A549 (cell line): ENCODE measurements at regions not wholly inside any gene's neighbourhood (a gene's known extent, or its start where the extent isn't known, plus 50 kb on each side); places are given as distances from the start of the nearest gene placed in this dataset.

Experiments
- ATAC-seq, 2 experiments: fragments of 200-7000 bp in 1 of 2; fragments of >200 bp in 1 of 2; cut with Nextera tagmentation in 1 of 2; cut with Tn5 transposase in 1 of 2; 3 replicates each; pipeline versions ENCODE4 v1.8.0 to v1.9.1; 2018 to 2020; ENCODE audit warnings: mild to moderate bottlenecking in 1 of 2, moderate library complexity in 1 of 2
- CTCF ChIA-PET: fragments of 300-600 bp; sonication (Branson Sonifier 250); formaldehyde crosslinking; extraction: SDS; loops from one replicate; lab custom pipeline; 2021; ENCODE audit warnings: antibody characterized with exemption, inconsistent platforms; lab: Yijun Ruan, JAX
- POLR2A ChIA-PET: fragments of 350-600 bp; formaldehyde crosslinking; extraction: SDS; loops from one replicate; lab custom pipeline; 2021; ENCODE audit warnings: antibody characterized with exemption, inconsistent platforms; lab: Yijun Ruan, JAX
- DNase-seq, 2 experiments: peaks; one replicate each; pipeline versions ENCODE4 v3.0.0 to v3.0.0-alpha.2; 2011 to 2016; ENCODE audit warnings: low read depth in 1 of 2, low spot score in 1 of 2
- FAIRE-seq: peaks from 2 replicates; lab custom pipeline; 2011; peaks lifted over from hg19 to GRCh38; lab: Jason Lieb, UNC
- H3K27ac ChIP-seq, 2 experiments: fragments of >200 bp; sonication (Bioruptor Twin); formaldehyde crosslinking; 3 replicates each; pipeline ENCODE4 v1.5.1; 2016 to 2017
- H3K4me1 ChIP-seq: fragments of >200 bp; sonication (Bioruptor Twin); formaldehyde crosslinking; 3 replicates; pipeline ENCODE4 v1.6.1; 2016
- H3K4me2 ChIP-seq: fragments of >200 bp; sonication (Bioruptor Twin); formaldehyde crosslinking; 3 replicates; pipeline ENCODE4 v1.6.1; 2016
- H3K4me3 ChIP-seq: fragments of >200 bp; sonication (Bioruptor Twin); formaldehyde crosslinking; 3 replicates; pipeline ENCODE4 v1.5.1; 2016
- H3K9me3 ChIP-seq: fragments of >200 bp; sonication (Bioruptor Twin); formaldehyde crosslinking; 3 replicates; pipeline ENCODE4 v1.6.1; 2016
- CBX2 ChIP-seq: fragments of 200-600 bp; sonication (generic); IDR thresholded peaks from 2 replicates; pipeline ENCODE4 v1.6.1; 2016; ENCODE audit warnings: low read depth, mild to moderate bottlenecking, borderline replicate concordance
- CEBPB ChIP-seq, 2 experiments: fragments of >200 bp in 1 of 2; sonication (Bioruptor Twin) in 1 of 2; formaldehyde crosslinking in 1 of 2; IDR thresholded peaks; 2 replicates each; pipeline ENCODE4 v1.6.1; 2012 to 2016
- CTCF ChIP-seq: fragments of >200 bp; sonication (Bioruptor Twin); formaldehyde crosslinking; IDR thresholded peaks from 3 replicates; pipeline ENCODE4 v1.5.1; 2016
- EHMT2 ChIP-seq: fragments of 200-600 bp; sonication (generic); IDR thresholded peaks from 2 replicates; pipeline ENCODE4 v1.6.1; 2016; ENCODE audit warnings: antibody characterized with exemption, low read depth, mild to moderate bottlenecking, moderate library complexity
- FOSL2 ChIP-seq, 2 experiments: fragments of 450-650 bp in 1 of 2; fragments of >200 bp in 1 of 2; sonication (Bioruptor Twin) in 1 of 2; formaldehyde crosslinking; IDR thresholded peaks; 2 replicates each; pipeline versions ENCODE4 v1.5.0 to v1.6.1; 2016 to 2020; ENCODE audit warnings: mild to moderate bottlenecking in 1 of 2, moderate library complexity in 1 of 2
- GATA3 ChIP-seq: IDR thresholded peaks from 2 replicates; pipeline ENCODE4 v1.6.1; 2012; ENCODE audit warnings: borderline replicate concordance
- HEYL ChIP-seq: fragments of 250-450 bp; sonication (Bioruptor Pico); IDR thresholded peaks from 2 replicates; pipeline ENCODE4 v1.8.0; 2021; ENCODE audit warnings: mild to moderate bottlenecking, moderate library complexity
- HMGXB4 ChIP-seq: fragments of 250-450 bp; sonication (Bioruptor Pico); IDR thresholded peaks from 2 replicates; pipeline ENCODE4 v1.5.0; 2021; ENCODE audit warnings: mild to moderate bottlenecking, moderate library complexity, borderline replicate concordance
- HOXB13 ChIP-seq: fragments of 250-450 bp; sonication (Bioruptor Pico); IDR thresholded peaks from 2 replicates; pipeline ENCODE4 v1.5.0; 2020; ENCODE audit warnings: low read depth, mild to moderate bottlenecking, moderate library complexity
- JUNB ChIP-seq: fragments of >200 bp; sonication (Bioruptor Twin); formaldehyde crosslinking; IDR thresholded peaks from 2 replicates; pipeline ENCODE4 v1.6.1; 2016
- KDM1A ChIP-seq: fragments of 200-600 bp; sonication (generic); IDR thresholded peaks from 2 replicates; pipeline ENCODE4 v1.6.1; 2016; ENCODE audit warnings: low read depth, mild to moderate bottlenecking
- MAX ChIP-seq: IDR thresholded peaks from 2 replicates; pipeline ENCODE4 v1.6.1; 2012
- MYC ChIP-seq: IDR thresholded peaks from 2 replicates; pipeline ENCODE4 v1.6.1; 2012; ENCODE audit warnings: mild to moderate bottlenecking, inconsistent platforms, low read length, improper control_type of control experiment, borderline replicate concordance
- RAD21 ChIP-seq, 2 experiments: fragments of >200 bp in 1 of 2; sonication (Bioruptor Twin) in 1 of 2; formaldehyde crosslinking in 1 of 2; IDR thresholded peaks in 1 of 2; conservative IDR thresholded peaks in 1 of 2; 2 replicates in 1 of 2; 3 replicates in 1 of 2; pipeline ENCODE4 v1.6.1; 2012 to 2018; ENCODE audit warnings: inconsistent platforms in 1 of 2
- RNF2 ChIP-seq: fragments of 200-600 bp; sonication (generic); IDR thresholded peaks from 2 replicates; pipeline ENCODE4 v1.6.1; 2016; ENCODE audit warnings: low read depth, mild to moderate bottlenecking, antibody characterized with exemption, moderate library complexity, borderline replicate concordance
- USF2 ChIP-seq: fragments of 450-650 bp; IDR thresholded peaks from 2 replicates; pipeline ENCODE4 v1.6.1; 2014; ENCODE audit warnings: antibody characterized with exemption
- ZC3H11A ChIP-seq: fragments of 450-650 bp; IDR thresholded peaks from 2 replicates; pipeline ENCODE4 v1.6.1; 2014; ENCODE audit warnings: antibody characterized with exemption, mild to moderate bottlenecking
- ZFP36 ChIP-seq: fragments of 450-650 bp; IDR thresholded peaks from 2 replicates; pipeline ENCODE4 v1.6.1; 2014; ENCODE audit warnings: borderline replicate concordance; ENCODE audit not compliant: partially characterized antibody
- ZNF302 ChIP-seq: fragments of 250-450 bp; sonication (Bioruptor Pico); IDR thresholded peaks from 2 replicates; pipeline ENCODE4 v1.9.0; 2021; ENCODE audit warnings: inconsistent platforms, mild to moderate bottlenecking, moderate library complexity
- WGBS: methylation state at CpG from one replicate; pipeline ENCODE4 v1.1.6; 2017; ENCODE audit errors: missing lambda C conversion rate; 5-methylcytosine and 5-hydroxymethylcytosine counted together
- TF ChIP-seq, protein P1 (sequence below): fragments of 150-350 bp; IDR thresholded peaks from 2 replicates; pipeline ENCODE4 v1.6.1; 2014; ENCODE audit warnings: low read depth, mild to moderate bottlenecking, low read length

DNA sequence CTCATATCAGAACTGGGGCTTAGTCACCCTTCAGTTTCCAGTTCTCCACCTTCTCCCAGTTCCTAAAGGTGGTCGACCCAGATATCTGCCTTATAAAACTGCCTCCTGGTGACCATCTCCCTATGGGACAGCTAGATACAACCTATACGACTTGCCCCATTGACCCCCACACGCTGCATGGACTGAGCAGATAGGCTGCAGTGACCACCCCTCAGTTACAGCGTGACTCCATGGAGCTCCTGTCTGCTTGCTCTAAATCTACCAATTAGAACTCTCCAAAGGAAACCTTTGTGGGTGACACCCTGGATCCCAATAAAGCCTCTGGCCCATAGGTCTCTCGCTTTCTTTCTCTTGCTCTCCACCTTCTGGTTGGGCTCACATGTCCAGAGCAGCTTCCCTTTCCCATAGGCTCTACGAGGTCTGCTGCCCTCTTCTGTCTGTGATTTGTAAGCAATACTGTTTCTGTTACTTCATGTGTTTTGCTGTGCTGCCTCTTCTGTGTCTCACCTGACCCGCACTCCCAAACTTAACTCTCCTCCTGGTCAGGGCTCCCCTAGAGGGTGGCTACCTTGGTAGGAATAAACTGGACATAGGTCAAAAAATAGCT lies 971.3 kb upstream of the FAM98A start:
- ChIA-PET POLR2A (no interaction called here), CTCF (no interaction called here)
- Histone ChIP-seq H3K4me1 (no peaks in the 10 kb centered on the region), H3K9me3 (0 out of 3 replicates have a peak, but pooled peaks cover 3% of the 10 kb centered on the region), H3K4me2 (no peak overlapping the region), H3K27ac (no peak overlapping the region), H3K4me3 (no peak overlapping the region)
- DNase-seq (peak in 1 of 2 experiments; percentile 47), FAIRE-seq (no peak), ATAC-seq (peak; percentile 30 to 75; a peak in 3 of 6 replicates)
- TF ChIP-seq USF2 = no peak
- peak; percentile 12; the same call in 1 of the 3 replicates for TF ChIP-seq CTCF
- TF ChIP-seq CEBPB (IDR thresholded peaks at IDR 0.05) = no peak
- peak in 1 of 2 experiments; percentile 27; a peak in 1 of 5 replicates for TF ChIP-seq RAD21 (conservative IDR thresholded peaks at IDR 0.05 in 1 of 2, IDR thresholded peaks at IDR 0.05 in 1 of 2)
- TF ChIP-seq ZNF302 (CRISPR knock-in tag) = no peak
- no peak for TF ChIP-seq KDM1A
- TF ChIP-seq FOSL2 (IDR thresholded peaks at IDR 0.05) = no peak
- no peak for TF ChIP-seq FOSL2 (CRISPR knock-in tag; IDR thresholded peaks at IDR 0.05)
- TF ChIP-seq ZC3H11A = no peak
- 15% methylated on average over 7 of the region's 7 CpGs for WGBS

DNA sequence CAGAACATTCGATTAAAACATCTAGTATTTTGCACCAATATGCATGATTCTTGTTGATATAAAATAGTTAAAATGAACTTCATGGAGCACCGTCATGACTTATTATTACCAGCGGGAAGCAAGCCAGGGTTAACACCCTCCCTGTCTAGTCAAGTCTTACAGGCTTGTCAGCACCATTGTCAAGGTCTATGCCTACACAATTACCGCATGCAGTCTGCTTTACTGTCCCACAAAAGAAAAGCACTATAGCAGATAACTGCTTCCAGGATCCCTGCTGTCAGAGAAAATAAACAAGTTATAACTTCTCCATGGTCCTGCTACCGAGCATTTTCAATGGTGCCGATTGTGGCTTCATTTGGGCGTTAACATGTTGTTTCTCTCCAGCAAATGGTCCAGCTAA lies 968.0 kb upstream of the FAM98A start:
- no peak for ATAC-seq
- TF ChIP-seq HOXB13 (CRISPR knock-in tag) (no peak), MYC (no peak), ZFP36 (no peak), EHMT2 (no peak), RNF2 (no peak), GATA3 (no peak), HEYL (CRISPR knock-in tag) (no peak), HMGXB4 (no peak), MAX (no peak), CBX2 (no peak), ZNF302 (CRISPR knock-in tag) (no peak), JUNB (no peak)
- TF ChIP-seq, protein P1, sequence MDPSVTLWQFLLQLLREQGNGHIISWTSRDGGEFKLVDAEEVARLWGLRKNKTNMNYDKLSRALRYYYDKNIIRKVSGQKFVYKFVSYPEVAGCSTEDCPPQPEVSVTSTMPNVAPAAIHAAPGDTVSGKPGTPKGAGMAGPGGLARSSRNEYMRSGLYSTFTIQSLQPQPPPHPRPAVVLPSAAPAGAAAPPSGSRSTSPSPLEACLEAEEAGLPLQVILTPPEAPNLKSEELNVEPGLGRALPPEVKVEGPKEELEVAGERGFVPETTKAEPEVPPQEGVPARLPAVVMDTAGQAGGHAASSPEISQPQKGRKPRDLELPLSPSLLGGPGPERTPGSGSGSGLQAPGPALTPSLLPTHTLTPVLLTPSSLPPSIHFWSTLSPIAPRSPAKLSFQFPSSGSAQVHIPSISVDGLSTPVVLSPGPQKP = no peak
- no peak overlapping the region for H3K4me2 ChIP-seq
- CTCF ChIA-PET = no interaction called here
- no peak overlapping the region for H3K4me3 ChIP-seq
- WGBS = 10% methylated on average over 7 of the region's 7 CpGs
- FAIRE-seq = no peak
- H3K27ac ChIP-seq = no peak overlapping the region
- no peak for DNase-seq
- no peaks in the 10 kb centered on the region for H3K4me1 ChIP-seq
- 0 out of 3 replicates have a peak, but pooled peaks cover 3% of the 10 kb centered on the region for H3K9me3 ChIP-seq
- POLR2A ChIA-PET = no interaction called here
